HuH-7.5 (cell line): ENCODE measurements at regions not wholly inside any gene's neighbourhood (a gene's known extent, or its start where the extent isn't known, plus 50 kb on each side); places are given as distances from the start of the nearest gene placed in this dataset.

Experiments
- DNase-seq: peaks from one replicate; pipeline ENCODE4 v3.0.0; 2011; ENCODE audit warnings: low spot score

DNA sequence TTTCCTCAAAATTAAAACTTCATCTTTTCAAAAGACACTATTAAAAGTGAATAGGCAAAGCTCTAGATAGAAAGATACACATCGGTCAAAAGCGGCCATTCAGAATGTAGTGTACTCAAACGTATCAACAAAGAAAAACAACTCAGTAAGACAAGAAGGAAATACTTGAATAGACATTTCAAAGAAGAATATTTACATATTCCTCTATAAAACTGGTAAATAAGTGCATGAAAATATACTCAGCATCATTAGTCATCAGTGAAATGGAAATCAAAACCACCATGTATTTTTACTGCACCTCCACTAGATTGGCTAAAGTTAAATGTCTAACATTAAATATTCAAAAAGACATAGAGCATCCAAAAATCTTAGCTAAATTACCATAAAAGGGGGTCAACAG, 551.1 kb upstream of the SORCS1 start:
- DNase-seq = no peak

DNA sequence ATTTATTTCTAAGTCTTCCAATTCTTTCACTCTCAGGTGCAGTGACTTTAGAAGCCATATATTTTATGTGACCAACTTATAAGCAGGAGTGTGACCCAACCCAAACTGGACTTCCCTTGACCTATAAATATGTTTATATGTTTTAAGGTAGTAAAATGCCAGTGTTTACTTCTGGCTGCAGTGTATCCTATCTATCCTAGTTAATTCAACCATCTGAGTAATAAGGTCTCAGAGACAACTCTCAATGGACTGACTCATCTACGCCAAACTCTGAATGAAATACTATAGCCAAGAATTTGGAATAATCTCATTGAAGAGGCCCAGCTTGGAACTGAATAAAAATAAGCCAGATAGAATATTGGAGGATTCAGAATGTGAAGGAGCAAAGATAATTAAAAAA, 544.5 kb upstream of the SORCS1 start:
- DNase-seq = no peak

DNA sequence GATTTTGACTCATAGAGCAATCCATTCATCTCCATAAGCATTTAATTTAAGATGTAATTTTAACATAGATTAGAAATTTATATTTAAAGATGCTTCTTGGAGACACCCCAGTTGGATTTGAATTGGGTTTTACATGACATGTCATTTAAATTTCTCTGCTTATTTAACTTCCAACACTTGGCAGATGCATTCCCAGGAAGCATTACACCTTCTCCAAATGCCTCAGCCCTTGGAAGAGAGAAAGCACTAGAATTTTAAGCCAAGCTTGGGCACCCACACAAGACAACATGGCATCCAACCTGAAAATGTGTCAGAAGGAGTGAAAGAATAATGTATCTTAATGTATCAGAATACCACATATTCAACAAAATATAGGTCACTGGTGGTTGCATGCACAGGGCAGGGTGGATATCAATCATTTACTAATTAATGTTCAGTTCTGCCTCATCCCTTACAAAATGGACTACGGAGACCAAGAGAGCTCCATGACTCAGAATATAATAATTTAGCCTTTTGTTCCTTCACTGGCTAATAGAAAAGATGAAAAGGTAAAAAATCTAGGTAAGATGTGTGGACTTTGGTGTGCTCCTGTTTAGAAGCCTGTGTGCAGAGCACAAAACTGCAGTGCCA, 541.7 kb upstream of the SORCS1 start:
- DNase-seq = no peak

DNA sequence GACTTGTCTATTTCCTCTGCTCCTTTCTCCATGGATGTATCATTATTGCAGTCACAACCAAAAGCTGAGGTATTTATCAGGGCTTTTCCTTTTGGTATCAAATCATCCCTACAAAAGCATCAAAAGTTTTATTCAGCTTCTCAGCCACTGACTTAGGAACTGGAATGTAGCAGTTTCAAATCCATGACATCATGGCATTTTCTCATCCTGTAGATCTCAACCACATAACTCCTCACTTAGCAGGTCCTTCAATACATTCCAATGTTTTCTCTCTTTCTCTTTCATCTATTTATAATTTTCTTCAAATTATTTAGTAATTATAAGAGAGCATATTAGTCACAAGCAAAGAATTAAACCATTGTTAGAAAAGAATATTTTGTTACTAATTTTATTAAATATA, 537.4 kb upstream of the SORCS1 start:
- no peak for DNase-seq

DNA sequence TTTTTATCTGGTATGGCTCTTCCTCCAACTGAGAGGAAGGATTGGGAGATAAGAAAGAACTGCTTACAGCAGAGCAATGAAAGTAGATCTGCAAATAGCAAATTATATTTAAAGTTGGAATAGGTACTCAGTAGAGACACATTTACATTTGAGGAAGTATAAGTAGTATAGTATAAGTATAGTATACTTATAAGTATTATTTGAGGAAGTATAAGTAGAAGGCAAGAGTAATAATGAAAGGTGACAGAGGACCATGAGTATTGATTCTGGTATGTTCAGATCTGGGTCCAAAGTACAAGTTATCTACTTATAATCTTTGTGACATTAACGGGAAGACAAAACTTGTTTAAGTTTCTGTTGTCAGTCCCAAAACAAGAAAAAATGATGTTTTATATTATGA, 527.6 kb upstream of the SORCS1 start:
- DNase-seq = no peak

DNA sequence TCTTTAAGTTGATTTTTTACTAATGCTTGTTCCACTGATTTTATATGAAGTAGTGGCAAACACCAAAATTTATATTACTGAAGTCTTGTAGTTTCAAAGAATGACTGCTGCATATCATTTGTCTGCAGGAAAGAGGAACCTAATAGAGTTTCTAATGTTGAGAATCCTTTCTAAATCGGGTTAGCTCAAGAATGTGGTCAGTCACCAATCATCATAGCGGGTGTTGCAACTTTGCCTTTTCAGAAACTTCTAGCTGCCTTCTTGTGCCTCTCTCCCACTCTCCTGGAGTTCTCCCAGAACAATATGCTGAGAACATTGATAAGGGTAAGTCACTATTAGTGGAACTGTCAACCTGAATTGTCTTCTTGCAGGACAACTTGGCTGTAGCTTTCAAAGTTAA, 524.8 kb upstream of the SORCS1 start:
- DNase-seq = no peak

DNA sequence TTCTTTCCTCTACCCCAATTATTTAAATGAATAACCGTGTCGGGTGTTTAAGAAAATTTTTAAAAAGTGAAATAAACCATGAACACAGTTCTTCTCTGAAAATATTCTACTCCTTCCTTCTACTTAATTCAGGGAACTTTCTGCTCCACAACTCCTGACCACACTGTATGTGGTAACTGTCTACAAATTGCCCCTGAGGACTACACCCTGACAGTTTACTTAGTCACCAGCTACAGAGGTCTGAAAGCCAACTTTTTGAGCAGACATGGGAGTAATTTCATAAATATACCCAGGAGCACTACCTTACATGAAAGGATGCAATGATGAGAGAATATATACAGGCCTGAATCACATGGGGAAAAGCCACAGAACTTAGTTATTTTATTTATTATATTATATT, 523.2 kb upstream of the SORCS1 start:
- DNase-seq = no peak

DNA sequence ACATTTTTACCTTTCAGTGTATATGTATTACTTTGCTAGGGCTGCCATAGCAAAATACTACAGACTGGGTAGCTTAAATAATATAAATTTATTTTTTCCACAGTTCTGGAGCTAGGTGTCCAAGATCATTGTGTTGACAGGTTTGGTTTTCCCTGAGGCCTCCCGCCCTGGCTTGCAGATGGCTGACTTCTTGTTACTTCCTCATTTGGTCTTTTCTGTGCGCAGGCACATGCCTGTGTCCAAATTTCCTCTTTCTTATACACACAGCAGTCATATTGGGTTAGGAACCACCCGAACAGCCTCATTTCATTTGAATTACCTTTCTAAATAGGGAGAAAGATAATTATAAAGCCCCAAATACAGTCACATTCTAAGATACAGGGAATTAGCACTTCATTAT, 521.6 kb upstream of the SORCS1 start:
- no peak for DNase-seq

DNA sequence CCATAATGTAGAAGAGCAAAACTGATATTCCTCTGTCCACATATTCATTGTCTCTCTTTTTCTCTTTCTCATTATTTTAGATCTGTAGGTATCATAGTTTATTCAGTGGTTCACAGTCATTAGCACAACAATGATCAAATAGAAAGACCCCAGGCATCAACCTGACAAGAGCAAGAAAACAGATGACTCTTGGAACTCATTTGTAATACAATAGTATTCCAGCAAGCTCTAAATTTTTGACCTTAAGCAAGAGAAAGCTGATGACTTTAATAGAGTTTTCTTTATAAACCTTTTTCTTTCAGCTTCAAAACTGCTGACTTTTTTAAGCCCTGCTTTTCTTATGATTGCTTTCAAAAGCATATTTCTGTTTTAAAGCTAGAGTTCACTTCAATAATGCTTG, 507.5 kb upstream of the SORCS1 start:
- DNase-seq = no peak

DNA sequence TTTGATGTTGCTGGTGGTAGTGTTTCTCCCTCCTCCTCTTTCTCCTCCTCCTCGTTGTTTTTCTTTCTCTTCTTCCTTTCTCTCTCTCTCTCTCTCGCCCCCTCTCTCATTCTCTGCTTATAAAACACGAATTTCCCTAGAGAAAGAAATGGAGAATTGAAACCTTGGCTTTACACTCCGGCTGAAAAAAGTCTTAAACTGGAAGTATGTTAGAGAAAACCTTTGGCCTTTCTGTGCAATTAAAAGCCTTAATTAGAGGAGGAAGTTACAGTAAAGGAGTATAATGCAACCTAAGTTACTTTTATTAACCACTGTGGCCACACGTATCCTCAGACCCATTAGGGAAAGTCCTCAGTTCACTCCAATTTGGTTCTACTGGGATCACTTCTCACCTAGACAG, 501.7 kb upstream of the SORCS1 start:
- no peak for DNase-seq

DNA sequence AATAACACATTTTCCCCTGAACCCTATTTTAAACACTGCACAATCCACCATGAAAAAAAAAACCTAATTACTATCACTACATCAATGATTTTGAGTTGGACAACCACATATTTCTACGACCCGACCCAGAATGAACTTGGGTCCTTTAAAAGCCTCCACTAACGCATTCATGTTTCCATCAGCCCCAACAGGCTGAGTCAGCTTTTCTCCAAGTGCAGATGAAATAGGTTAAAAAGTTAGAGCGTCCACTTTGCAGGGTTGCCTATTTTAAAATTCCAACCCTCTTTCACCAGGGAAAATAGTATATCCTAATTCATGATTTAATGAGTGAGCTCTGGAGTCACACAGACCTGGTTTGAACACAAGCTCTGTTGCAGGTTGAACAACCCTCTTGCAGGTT, 501.0 kb upstream of the SORCS1 start:
- DNase-seq = no peak

DNA sequence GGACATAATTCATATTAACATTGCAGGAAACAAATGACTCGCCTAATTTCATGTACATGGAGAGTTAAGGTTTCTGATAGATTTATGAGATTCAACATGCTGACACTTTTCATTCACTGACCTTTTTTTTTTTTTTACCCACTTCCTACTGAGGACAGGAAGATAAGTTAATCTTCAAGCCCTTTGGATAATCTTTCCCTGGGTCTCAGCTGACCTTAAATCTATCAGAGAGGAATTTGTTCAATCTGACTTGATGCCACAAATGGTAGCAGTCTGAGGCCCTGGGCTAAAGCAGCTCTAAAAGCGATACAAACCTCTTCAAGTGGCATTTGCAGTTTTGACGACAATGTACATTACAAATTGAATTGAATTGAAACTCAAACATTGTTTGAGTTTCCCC, 493.3 kb upstream of the SORCS1 start:
- no peak for DNase-seq

DNA sequence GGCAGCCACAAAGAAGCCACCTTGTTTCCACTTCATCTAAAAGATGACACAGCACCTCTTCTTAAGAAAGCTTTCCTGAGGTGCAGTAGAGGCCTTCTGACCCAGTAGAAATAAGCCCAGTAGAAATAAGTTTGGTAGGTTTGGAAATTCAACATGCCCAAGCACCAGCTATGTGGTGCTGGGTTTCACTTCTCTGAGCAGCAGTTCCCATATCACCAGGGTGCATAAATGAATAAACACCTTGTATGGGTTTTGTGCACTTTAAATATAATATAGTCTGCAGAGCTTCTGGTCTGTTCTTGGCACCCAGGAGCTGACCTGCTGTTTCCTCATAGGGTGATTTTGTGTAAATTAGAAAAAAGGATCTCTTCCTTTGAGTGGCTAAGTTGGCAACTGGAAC, 492.4 kb upstream of the SORCS1 start:
- no peak for DNase-seq

DNA sequence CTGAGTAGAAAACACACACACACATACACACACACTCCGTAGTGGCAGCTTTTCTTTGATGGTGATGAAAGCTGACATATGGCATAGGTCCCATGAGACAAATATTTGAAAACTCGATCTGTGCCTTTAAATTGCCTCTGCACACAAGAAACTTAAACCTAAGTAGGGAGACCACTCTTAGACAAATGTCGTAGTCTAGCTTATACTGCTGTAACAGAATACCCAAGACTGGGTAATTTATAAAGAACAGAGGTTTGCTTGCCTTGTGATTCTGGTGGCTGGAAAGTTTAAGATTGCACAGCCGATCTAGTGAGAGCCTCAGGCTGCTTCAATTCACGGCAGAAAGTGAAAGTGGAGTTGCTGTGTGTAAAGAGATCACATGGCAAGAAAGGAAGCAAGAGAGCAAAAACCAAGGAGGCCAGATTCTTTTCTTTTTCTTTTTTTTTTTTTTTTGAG, 489.4 kb upstream of the SORCS1 start:
- DNase-seq = no peak

DNA sequence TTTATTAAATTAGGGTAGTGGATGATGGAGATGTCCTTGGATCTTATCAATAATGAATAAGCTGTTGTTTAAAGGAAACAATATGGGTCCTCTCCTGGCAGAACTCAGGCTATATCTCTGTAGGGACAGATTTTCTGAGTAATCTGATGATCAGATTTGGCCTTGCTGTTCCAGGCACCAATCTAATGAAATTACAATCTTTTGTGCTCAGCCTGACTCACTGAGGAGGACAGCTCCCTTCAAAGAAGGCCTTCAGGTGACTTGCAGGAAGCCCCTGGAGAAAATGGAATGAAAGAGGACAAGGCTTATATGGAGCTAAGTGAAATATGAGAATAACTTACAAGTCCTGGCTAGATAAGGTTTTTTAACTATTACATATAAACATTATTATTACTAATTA, 486.4 kb upstream of the SORCS1 start:
- no peak for DNase-seq

DNA sequence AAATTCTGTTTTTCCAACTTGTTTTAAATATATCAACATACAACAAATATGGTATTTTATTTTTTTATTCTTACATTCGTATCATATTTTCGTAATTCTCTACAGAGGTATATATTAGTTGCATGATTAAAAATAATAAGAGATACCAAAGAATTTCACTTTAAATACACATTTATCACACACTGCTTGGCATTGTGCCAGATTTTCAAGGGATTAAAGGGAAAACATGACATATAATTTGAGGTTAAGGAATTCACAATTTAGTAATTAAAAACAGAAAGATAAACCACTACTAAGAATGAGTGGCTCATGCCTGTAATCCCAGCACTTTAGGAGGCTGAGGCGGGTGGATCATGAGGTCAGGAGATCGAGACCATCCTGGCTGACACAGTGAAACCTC, 484.7 kb upstream of the SORCS1 start:
- no peak for DNase-seq

DNA sequence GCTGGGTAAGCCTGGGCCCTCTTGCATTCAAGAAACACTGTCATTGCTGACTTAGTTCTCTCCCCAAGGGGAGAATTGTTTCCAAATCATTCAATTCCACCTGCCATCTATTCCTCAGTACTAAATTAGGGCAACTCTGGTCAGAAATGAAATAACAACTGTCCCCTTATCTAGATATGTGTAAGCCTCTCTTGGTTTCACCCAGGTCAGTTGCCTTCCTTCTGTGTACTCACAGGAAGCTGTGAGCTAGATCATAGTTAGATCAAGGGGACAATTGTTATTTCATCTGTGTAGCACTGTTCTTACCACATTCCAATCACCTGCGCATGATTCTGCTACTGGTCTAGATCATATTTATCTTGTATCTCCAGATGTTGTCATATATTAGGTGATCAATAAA, 483.0 kb upstream of the SORCS1 start:
- no peak for DNase-seq

DNA sequence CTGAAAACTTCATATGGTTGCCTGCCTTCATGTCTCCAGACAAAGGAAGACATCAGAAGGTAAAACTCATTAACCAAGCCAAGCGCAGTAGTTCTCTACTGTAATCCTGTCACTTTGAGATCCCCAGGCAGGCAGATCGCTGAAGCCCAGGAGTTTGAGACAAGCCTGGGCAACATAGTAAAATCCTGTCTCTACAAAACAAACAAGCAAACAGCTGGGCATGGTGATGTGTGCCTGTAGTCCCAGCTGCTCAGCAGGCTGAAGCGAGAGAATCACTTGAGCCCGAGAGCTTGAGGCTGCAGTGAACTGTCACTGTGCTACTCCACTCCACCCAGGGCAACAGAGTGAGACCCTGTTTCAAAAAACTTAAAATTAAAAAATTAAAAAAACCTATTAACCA, 467.4 kb upstream of the SORCS1 start:
- DNase-seq = no peak

DNA sequence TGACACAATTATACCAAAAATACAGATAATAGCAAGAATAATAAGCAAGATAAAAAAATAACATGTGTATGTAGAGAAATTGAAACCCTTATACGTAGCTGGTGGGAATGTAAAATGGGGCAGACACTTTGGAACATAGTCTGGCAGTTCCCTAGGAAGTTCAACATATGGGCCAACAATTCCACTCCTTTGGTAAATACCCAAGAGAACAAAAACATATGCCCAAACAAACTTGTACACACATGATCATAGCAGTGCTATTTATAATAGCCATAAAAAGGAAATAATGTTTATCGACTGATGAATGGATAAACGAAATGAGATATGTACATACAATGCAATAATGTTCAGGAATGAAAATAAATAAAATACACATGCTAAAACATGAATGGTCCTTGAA, 462.4 kb upstream of the SORCS1 start:
- no peak for DNase-seq

DNA sequence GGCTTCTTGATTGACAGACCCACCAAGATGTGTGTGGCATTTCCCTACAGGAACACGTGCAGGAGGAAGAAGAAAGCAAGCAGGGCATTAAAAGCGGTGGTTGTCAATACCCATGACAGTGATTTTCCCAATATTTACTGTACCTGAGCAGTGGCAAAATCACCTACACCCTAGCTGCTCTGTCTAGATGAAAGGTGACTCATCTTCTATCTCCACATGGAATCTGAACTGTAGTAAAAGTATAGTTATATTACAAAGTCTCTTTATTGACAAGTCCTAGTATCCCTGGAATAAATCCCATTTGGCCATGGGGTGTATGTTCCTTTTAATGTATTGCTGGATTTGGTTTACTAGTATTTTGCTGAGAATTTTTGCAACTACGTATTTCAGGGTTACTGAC, 458.8 kb upstream of the SORCS1 start:
- DNase-seq = no peak

DNA sequence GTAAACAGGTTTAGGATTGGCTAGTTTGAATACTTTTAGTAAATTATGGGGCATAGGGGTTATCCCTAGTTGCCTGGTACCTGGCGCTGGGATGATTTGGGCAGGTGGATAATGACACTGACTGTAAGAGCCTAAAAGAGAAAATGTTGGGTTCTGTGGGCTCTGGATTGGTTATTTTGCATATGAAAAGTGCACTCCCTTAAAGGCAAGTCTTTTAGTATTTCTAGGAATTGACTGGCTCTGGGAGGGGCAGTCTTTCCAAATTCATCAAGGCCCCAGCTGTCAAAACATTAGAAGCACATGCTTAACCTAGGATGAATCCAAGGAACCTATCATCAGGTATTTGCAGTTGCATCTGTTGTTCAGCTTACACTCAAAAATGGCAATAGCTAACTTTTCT, 454.6 kb upstream of the SORCS1 start:
- no peak for DNase-seq

DNA sequence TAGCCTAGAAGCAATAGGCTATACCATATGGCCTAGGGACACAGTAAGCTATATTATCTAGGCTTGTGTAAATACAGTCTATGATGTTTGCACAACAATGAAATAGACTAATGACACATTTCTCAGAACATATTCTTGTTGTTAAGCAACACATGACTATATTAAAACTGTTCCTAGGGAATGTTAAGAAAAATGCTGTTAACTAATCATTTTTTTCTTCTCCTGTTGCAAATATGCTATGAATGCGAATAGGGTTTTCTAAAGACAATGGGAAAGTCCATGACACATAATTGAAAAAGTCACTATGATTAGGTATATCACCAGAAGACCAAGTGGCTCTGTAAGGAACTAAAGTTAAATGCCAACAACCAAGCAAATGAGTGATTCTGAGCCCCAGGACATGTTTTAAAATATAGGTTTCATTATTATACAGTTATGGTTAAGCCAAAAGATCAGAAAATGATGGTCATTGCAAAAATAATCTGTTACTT, 454.0 kb upstream of the SORCS1 start:
- DNase-seq = no peak

DNA sequence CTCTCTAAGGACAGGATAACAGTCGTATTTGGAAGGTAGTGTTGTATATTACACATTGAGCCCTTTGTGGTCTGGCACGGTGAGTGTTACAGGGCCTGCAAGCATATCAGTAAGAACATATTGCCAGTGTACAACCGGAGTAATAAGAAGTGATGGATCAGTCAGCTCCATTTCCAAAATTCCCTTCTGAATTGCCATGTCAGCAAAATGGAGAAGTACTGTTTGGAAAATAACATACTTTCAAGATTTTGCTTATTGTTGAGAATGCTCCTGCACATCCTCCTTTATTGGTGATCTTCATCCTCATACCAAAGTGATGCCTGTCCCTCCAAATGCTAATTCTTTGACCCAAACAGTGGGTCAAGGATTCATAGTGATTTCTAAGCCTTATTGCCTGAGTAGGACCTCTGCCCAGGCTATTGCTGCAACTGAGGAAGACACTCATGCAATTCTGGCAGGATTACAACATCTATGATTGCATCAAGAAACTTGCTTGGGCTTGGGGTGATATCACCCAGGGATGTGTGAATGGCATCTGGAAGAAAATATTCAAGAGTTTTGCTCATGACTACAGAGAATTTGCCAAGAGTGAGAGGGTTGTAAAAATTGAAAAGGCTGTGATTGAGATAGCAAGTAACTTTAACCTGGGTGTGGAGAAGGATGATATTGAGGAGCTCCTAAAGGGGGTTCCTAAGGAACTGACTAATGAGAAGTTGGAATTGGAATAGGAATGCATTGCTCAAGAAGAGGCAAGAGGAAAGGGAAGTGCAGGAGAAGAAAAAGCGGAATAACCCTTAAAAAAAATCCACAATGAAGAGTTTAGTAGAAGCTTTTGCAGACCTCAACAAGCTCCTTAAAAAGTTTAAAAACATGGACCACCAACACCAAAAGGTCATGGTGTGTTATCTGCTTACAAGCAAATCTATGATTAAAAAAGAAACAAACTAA, 452.2 kb upstream of the SORCS1 start:
- no peak for DNase-seq

DNA sequence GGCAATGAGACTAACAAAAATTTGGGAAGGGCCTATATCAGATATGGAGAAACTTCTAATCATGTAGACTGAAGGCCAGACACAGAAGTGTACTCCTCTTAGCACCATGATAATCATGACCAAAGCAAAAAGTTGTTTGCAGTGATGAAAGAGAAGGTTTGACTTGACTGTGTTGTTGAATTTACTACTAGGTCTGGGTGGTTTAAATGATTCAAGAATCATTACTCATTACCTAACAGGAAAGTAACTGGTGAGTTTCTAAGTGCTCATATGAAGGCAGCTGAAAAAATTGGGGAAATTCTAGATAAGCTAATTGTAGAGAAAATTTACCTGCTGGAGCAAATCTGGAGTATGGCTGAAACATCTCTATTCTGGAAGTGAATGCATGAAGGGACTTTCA, 451.5 kb upstream of the SORCS1 start:
- no peak for DNase-seq
